Keratinocyte (primary cell): ENCODE measurements at regions not wholly inside any gene's neighbourhood (a gene's known extent, or its start where the extent isn't known, plus 50 kb on each side); places are given as distances from the start of the nearest gene placed in this dataset.

Experiments
- DNase-seq: peaks from one replicate; pipeline ENCODE4 v3.0.0-alpha.2; 2011; ENCODE audit warnings: low read depth, missing footprints, low spot score
- FAIRE-seq: peaks from 2 replicates; lab custom pipeline; 2011; peaks lifted over from hg19 to GRCh38; lab: Jason Lieb, UNC
- H2AFZ ChIP-seq: 2 replicates; pipeline ENCODE4 v1.6.0; 2012; ENCODE audit warnings: low read length, control low read depth, inconsistent platforms; ENCODE audit not compliant: control insufficient read depth
- H3K27ac ChIP-seq: 2 replicates; pipeline ENCODE4 v1.5.1; 2011; ENCODE audit warnings: low read length; ENCODE audit not compliant: control insufficient read depth, insufficient read depth
- H3K27me3 ChIP-seq: 3 replicates; pipeline ENCODE4 v1.6.0; 2011; ENCODE audit warnings: low read length; ENCODE audit not compliant: control insufficient read depth, insufficient read depth; ENCODE audit errors: extremely low read depth
- H3K36me3 ChIP-seq, 2 experiments: 2 replicates in 1 of 2; 3 replicates in 1 of 2; pipeline ENCODE4 v1.5.1; 2011; ENCODE audit warnings: low read length in 2 of 2, mild to moderate bottlenecking in 1 of 2; ENCODE audit not compliant: control insufficient read depth in 2 of 2, insufficient read depth in 2 of 2; ENCODE audit errors: extremely low read depth in 1 of 2
- H3K4me1 ChIP-seq: 3 replicates; pipeline ENCODE4 v1.5.1; 2011; ENCODE audit warnings: low read length; ENCODE audit not compliant: control insufficient read depth, insufficient read depth; ENCODE audit errors: extremely low read depth
- H3K4me2 ChIP-seq: 3 replicates; pipeline ENCODE4 v1.6.0; 2011; ENCODE audit warnings: low read depth, low read length; ENCODE audit not compliant: control insufficient read depth, insufficient read depth; ENCODE audit errors: extremely low read depth
- H3K4me3 ChIP-seq, 3 experiments: fragments of 200-600 bp in 1 of 3; sonication (generic) in 1 of 3; 2 replicates in 2 of 3; 3 replicates in 1 of 3; pipeline ENCODE4 v1.5.1; 2011 to 2016; ENCODE audit warnings: low read length in 3 of 3, mild to moderate bottlenecking in 3 of 3, control low read depth in 2 of 3, inconsistent platforms in 1 of 3, low read depth in 1 of 3, mixed read lengths in 1 of 3, mixed run types in 1 of 3, moderate library complexity in 1 of 3; ENCODE audit not compliant: control insufficient read depth in 2 of 3, insufficient read depth in 2 of 3; ENCODE audit errors: extremely low read depth in 1 of 3
- H3K79me2 ChIP-seq: 2 replicates; pipeline ENCODE4 v1.6.0; 2012; ENCODE audit warnings: low read length; ENCODE audit not compliant: control insufficient read depth, insufficient read depth
- H3K9ac ChIP-seq: 3 replicates; pipeline ENCODE4 v1.6.0; 2011; ENCODE audit warnings: low read length; ENCODE audit not compliant: control insufficient read depth, insufficient read depth; ENCODE audit errors: extremely low read depth
- H3K9me1 ChIP-seq: 3 replicates; pipeline ENCODE4 v1.6.0; 2011; ENCODE audit warnings: low read length; ENCODE audit not compliant: control insufficient read depth, insufficient read depth; ENCODE audit errors: extremely low read depth
- H3K9me3 ChIP-seq: 2 replicates; pipeline ENCODE4 v1.5.1; 2012; ENCODE audit warnings: low read depth, low read length; ENCODE audit not compliant: control insufficient read depth
- H4K20me1 ChIP-seq: 3 replicates; pipeline ENCODE4 v1.6.0; 2011; ENCODE audit warnings: low read length; ENCODE audit not compliant: control insufficient read depth, insufficient read depth; ENCODE audit errors: extremely low read depth
- CTCF ChIP-seq, 3 experiments: IDR thresholded peaks in 1 of 3; conservative IDR thresholded peaks in 1 of 3; optimal IDR thresholded peaks in 1 of 3; 2 replicates in 2 of 3; 3 replicates in 1 of 3; pipeline versions ENCODE3 to v1.5.1; 2011; ENCODE audit warnings: low read length in 3 of 3, mild to moderate bottlenecking in 3 of 3, moderate library complexity in 2 of 3, control low read depth in 1 of 3, inconsistent platforms in 1 of 3; ENCODE audit not compliant: insufficient read depth in 2 of 3; ENCODE audit errors: extremely low read depth in 1 of 3
- EZH2 ChIP-seq: IDR thresholded peaks from one replicate; pipeline ENCODE4 v1.6.1; 2012; ENCODE audit warnings: inconsistent platforms, mild to moderate bottlenecking, low read length, moderate library complexity
- dilution Hi-C: fragments of 300-500 bp; cut with MboI; formaldehyde crosslinking; loops from one replicate; pipeline ENCODE4 v1.7.0; 2020; ENCODE audit warnings: low sequenced_read_pairs; ENCODE audit not compliant: extremely low pct_ligation_motif_present
- small RNA-seq, 3 experiments: library from RNA; depleted of rRNA; stranded (forward); fragments of <200 nt; gene quantifications; one replicate each; pipeline ENCODE3, GENCODE V24; 2012; ENCODE audit warnings: low read depth in 3 of 3, low replicate concordance in 1 of 3; ENCODE audit not compliant: insufficient read length in 3 of 3

- no peak overlapping the region for H3K4me2 ChIP-seq
- H3K4me1 ChIP-seq, result peaks cover 4% of the 10 kb centered on the region
- peaks cover 6% of the 10 kb centered on the region for H3K27me3 ChIP-seq
- H3K36me3 ChIP-seq, result no peaks in the 10 kb centered on the region
- H3K9ac ChIP-seq, result no peak overlapping the region
- H4K20me1 ChIP-seq, result no peaks in the 10 kb centered on the region
- no peak overlapping the region for H2AFZ ChIP-seq
- dilution Hi-C loops, result no loop called here
- H3K9me3 ChIP-seq, result no peaks in the 10 kb centered on the region
- TF ChIP-seq CTCF (optimal IDR thresholded peaks at IDR 0.05 in 1 of 3, IDR thresholded peaks at IDR 0.05 in 1 of 3, conservative IDR thresholded peaks at IDR 0.05 in 1 of 3; ENCODE audit: extremely low read depth in 1 of 3, insufficient read depth in 2 of 3, low read length in 3 of 3) (no peak), EZH2 (no peak)
- no peak overlapping the region for H3K4me3 ChIP-seq
- DNase-seq, result no peak
- no peak overlapping the region for H3K27ac ChIP-seq
- H3K79me2 ChIP-seq, result no peaks in the 10 kb centered on the region
- H3K9me1 ChIP-seq, result no peaks in the 10 kb centered on the region
- FAIRE-seq, result no peak
Measured at GRCh38 chr1:244915736-244916135, 51.4 kb upstream of the HNRNPU start.

- H3K4me1 ChIP-seq, result peaks cover 4% of the 10 kb centered on the region
- H3K27ac ChIP-seq, result no peak overlapping the region
- no peaks in the 10 kb centered on the region for H4K20me1 ChIP-seq
- no peaks in the 10 kb centered on the region for H3K36me3 ChIP-seq
- no peak overlapping the region for H2AFZ ChIP-seq
- dilution Hi-C loops, result no loop called here
- H3K79me2 ChIP-seq, result no peaks in the 10 kb centered on the region
- H3K27me3 ChIP-seq, result peaks cover 6% of the 10 kb centered on the region
- no peak for DNase-seq
- no peak for FAIRE-seq
- H3K9ac ChIP-seq, result no peak overlapping the region
- TF ChIP-seq EZH2, result no peak
- no peak for TF ChIP-seq CTCF (optimal IDR thresholded peaks at IDR 0.05 in 1 of 3, IDR thresholded peaks at IDR 0.05 in 1 of 3, conservative IDR thresholded peaks at IDR 0.05 in 1 of 3; ENCODE audit: extremely low read depth in 1 of 3, insufficient read depth in 2 of 3, low read length in 3 of 3)
- no peak overlapping the region for H3K4me2 ChIP-seq
- H3K9me3 ChIP-seq, result no peaks in the 10 kb centered on the region
- no peak overlapping the region for H3K4me3 ChIP-seq
- no peaks in the 10 kb centered on the region for H3K9me1 ChIP-seq
Measured at GRCh38 chr1:244914761-244915160, 50.4 kb upstream of the HNRNPU start.

Small RNAs in the stretch of these regions (small RNA-seq; reads per million reads assigned to genes)
- gene RNU6-1089P, result 0 to 0.50 (median 0) reads per million in 3 experiments
- 0 reads per million in 3 experiments for gene RNU6-947P
- 0 reads per million in 3 experiments for gene RNU6-999P
